GM12873 (cell line): ENCODE measurements at regions not wholly inside any gene's neighbourhood (a gene's known extent, or its start where the extent isn't known, plus 50 kb on each side); places are given as distances from the start of the nearest gene placed in this dataset.

Source experiments
- CTCF ChIP-seq: IDR thresholded peaks from 2 replicates; pipeline ENCODE4 v1.5.1; 2012; ENCODE audit warnings: low read depth, mild to moderate bottlenecking, moderate library complexity, low read length, control low read depth; ENCODE audit not compliant: insufficient read depth; ENCODE audit errors: missing control alignments

DNA sequence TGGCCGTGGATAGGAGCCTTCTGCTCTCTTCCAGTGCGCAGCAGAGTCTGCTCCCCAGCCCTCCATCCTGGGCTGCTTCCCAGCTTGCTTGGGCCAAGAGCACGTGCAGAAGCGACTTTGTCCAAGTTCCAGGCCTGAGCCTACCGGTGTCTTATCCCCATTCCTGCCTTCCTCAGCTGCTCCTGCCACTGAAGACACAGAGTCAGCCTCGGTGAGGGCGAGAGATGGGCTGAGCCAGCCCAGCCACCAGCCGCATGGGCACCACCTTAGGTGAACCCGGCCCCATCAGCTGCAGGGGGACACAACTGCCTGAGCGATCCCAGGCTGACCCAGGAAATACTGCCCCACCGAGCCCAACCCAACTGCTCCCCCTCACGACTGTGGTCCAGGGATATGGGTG lies 847.8 kb downstream of the TBC1D22A start:
- no peak for TF ChIP-seq CTCF

DNA sequence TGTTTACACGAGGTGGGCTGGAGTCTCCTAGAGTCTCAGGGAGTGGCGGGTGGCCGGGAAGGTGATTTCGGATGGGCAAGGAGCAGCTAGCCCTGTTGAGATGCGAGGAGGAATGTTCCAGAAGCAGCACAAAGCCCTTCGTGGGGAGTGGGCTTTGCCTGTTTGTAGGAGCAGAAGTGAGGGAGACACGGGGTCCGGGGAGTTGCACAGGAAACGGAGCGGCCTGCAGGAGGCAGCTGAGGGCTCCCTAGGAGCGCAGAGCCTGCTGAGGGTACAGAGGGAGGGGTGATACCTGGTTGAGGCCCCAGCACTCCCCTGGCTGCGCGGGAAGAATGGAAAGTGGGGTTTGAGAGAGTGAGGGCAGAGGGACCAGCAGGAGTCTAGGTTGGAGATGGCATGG lies 847.2 kb downstream of the TBC1D22A start:
- no peak for TF ChIP-seq CTCF

- no peak for TF ChIP-seq CTCF
Observed at GRCh38 chr22:47608421-47608820, 846.0 kb downstream of the TBC1D22A start.

- TF ChIP-seq CTCF: no peak
Observed at GRCh38 chr22:47607486-47607885, 845.0 kb downstream of the TBC1D22A start.

DNA sequence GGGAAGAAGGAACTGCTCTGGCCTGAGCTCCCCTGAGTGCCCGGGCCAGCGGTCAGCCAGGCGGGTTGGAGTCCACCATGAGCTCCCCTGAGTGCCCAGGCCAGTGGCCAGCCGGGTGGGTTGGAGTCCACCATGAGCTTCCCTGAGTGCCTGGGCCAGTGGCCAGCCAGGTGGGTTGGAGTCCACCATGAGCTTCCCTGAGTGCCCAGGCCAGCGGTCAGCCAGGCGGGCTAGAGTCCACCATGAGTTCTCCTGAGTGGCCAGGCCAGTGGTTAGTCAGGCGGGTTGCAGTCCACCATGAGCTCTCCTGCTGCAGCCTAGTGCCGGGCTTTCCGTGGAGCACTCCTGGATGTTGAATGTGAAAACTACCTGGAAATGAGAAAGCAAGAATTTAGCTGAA lies 844.0 kb downstream of the TBC1D22A start:
- TF ChIP-seq CTCF: no peak

- no peak for TF ChIP-seq CTCF
Observed at GRCh38 chr22:47605886-47606285, 843.4 kb downstream of the TBC1D22A start.

GRCh38 chr22:47605441-47605840 lies 843.0 kb downstream of the TBC1D22A start:
- TF ChIP-seq CTCF: no peak
